Aorta (tissue), 5 donors: ENCODE measurements at regions not wholly inside any gene's neighbourhood (a gene's known extent, or its start where the extent isn't known, plus 50 kb on each side); places are given as distances from the start of the nearest gene placed in this dataset.

ENCODE experiments used
- ATAC-seq: fragments of 200-7000 bp; cut with Tn5 transposase; one replicate; pipeline ENCODE4 v1.9.1; 2022; ENCODE audit warnings: moderate library complexity; ENCODE audit not compliant: low FRiP score
- DNase-seq, 2 donors: peaks; one replicate each; pipeline ENCODE4 v3.0.0-alpha.2; 2020
- H3K27ac ChIP-seq, 2 donors: one replicate each; pipeline ENCODE4 v1.5.1; 2013; ENCODE audit warnings: low read length in 2 of 2, mild to moderate bottlenecking in 2 of 2, moderate library complexity in 2 of 2, control low read depth in 1 of 2, inconsistent platforms in 1 of 2, low read depth in 1 of 2
- H3K27me3 ChIP-seq, 2 donors: one replicate each; pipeline ENCODE4 v1.6.1; 2013; ENCODE audit warnings: control low read depth in 1 of 2, low read length in 1 of 2, mild to moderate bottlenecking in 1 of 2, moderate library complexity in 1 of 2; ENCODE audit not compliant: insufficient read depth in 2 of 2, control insufficient read depth in 1 of 2
- H3K36me3 ChIP-seq, 2 donors: one replicate each; pipeline ENCODE4 v1.6.1; 2013; ENCODE audit warnings: control low read depth in 1 of 2, low read length in 1 of 2, mild to moderate bottlenecking in 1 of 2; ENCODE audit not compliant: insufficient read depth in 2 of 2, control insufficient read depth in 1 of 2
- H3K4me1 ChIP-seq, 2 donors: one replicate each; pipeline ENCODE4 v1.6.1; 2013; ENCODE audit warnings: low read length in 2 of 2, control low read depth in 1 of 2, mild to moderate bottlenecking in 1 of 2, moderate library complexity in 1 of 2; ENCODE audit not compliant: insufficient read depth in 2 of 2, control insufficient read depth in 1 of 2
- H3K4me3 ChIP-seq, 2 donors: one replicate each; pipeline ENCODE4 v1.5.1; 2013; ENCODE audit warnings: low read length in 2 of 2, control low read depth in 1 of 2, mild to moderate bottlenecking in 1 of 2
- H3K9me3 ChIP-seq: one replicate; pipeline ENCODE4 v1.6.1; 2013; ENCODE audit warnings: mild to moderate bottlenecking, low read length; ENCODE audit not compliant: control insufficient read depth
- WGBS, 2 donors: extraction: QIAGEN DNeasy Blood & Tissue Kit; methylation state at CpG; one replicate each; pipeline ENCODE4 v1.1.7; 2013; 5-methylcytosine and 5-hydroxymethylcytosine counted together
- intact Hi-C, 2 donors: fragments of 100-400 bp; cut with DNase I; formaldehyde crosslinking; loops; one replicate each; pipeline versions ENCODE4 v1.14.2 to v1.15.0; 2022
- donor health status: healthy with polysubstance abuse.
- donor health status: Bipolar disorder and iron deficiency.
- donor health status: DM: no; HTN: no; CAD: no.
- donor health status: DM: no; HTN: no; CAD: no.
- donor health status: DM: yes; HTN: yes; CAD: no.

- intact Hi-C loops, result no loop called here
- H3K36me3 ChIP-seq, result no peaks in the 10 kb centered on the region
Observed at GRCh38 chr18:67425672-67426071, 90.8 kb downstream of the DSEL start.

DNA sequence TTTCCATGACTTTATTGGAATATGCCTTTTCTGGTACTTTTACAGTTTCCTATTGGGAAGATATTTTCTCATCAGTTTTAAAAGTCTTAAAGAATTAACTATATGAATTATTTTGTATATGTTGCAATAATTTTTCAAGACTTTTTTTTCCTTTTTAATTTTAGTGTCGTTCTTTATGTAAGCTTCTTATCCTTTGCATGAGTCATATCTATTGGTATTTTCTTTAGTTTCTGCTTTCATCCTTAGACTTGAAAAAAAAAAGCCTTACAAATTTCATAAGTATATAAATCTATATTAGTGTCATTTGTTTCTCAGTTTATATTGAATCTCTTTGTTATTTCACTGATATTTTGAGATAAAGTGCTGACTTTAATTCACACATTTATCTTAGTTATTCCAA lies 94.9 kb downstream of the DSEL start:
- no peaks in the 10 kb centered on the region for H3K36me3 ChIP-seq
- WGBS, 2 donors, result 69 to 78% methylated on average over 1 of the region's 1 CpG
- H3K27ac ChIP-seq, result no peak overlapping the region
- intact Hi-C loops, result no loop called here
- no peaks in the 10 kb centered on the region for H3K9me3 ChIP-seq
- H3K4me3 ChIP-seq, result no peak overlapping the region
- no peak for ATAC-seq
- no peaks in the 10 kb centered on the region for H3K4me1 ChIP-seq
- no peaks in the 10 kb centered on the region for H3K27me3 ChIP-seq
- DNase-seq, result no peak

More at GRCh38 chr18:67425672-67426071, 90.8 kb downstream of the DSEL start:
- Histone ChIP-seq H3K27ac (no peak overlapping the region), H3K9me3 (no peaks in the 10 kb centered on the region), H3K4me3 (no peak overlapping the region), H3K27me3 (no peaks in the 10 kb centered on the region), H3K4me1 (no peaks in the 10 kb centered on the region)
- DNase-seq, result no peak
- ATAC-seq, result no peak

DNA sequence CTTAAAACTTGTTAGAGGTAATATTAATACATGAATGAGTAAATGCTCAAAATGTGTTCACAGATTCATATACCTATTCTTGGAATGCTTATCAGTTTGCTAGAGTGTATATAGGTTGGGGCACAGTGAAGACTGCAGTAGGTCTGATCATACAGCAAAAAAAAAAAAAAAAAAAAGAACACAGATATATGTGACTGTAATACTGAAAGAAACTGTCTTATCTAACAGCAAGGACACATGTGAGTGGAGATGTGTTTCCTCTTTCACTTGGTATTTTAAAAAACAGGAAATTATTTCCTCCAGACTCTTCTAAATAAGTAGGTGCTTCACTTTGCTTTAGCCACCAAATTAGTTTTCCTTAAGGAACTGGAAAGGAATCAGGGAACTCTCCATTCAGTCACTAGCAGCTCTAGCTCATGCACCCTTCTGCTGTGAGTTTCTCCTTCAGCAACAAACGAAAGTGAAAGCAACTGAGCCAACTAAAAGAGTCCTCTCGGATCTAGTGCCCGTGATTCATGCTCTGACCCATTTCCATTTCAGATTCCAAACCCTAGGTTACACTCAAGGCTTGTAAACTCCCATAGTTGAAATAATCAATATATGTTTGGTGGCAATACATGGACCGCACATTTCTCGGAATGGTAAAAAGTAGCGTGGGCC lies 98.5 kb downstream of the DSEL start:
- Histone ChIP-seq H3K27ac (no peak overlapping the region), H3K27me3 (no peaks in the 10 kb centered on the region)
- WGBS, 2 donors, result 53 to 54% methylated on average over 6 of the region's 6 CpGs

GRCh38 chr18:67411116-67411515 lies 105.4 kb downstream of the DSEL start:
- Histone ChIP-seq H3K9me3 (no peaks in the 10 kb centered on the region), H3K27ac (no peak overlapping the region), H3K27me3 (no peaks in the 10 kb centered on the region), H3K36me3 (no peaks in the 10 kb centered on the region), H3K4me3 (no peak overlapping the region), H3K4me1 (peaks cover 0 to 1% of the 10 kb centered on the region in 2 donors)
- intact Hi-C loops, result loop anchor here in 1 of 2 donors (10.0 kb wide), 1 partner anchor 104 kb away; the partner anchor contains the start of gene DSEL
- no peak for DNase-seq
- WGBS, 2 donors, result 1 to 2% methylated on average over 2 of the region's 2 CpGs
- ATAC-seq, result no peak

More for the DNA sequence above, 98.5 kb downstream of the DSEL start:
- Histone ChIP-seq H3K9me3 (no peaks in the 10 kb centered on the region), H3K4me1 (no peaks in the 10 kb centered on the region), H3K4me3 (peak overlapping the region in 1 of 2 donors; percentile 41), H3K36me3 (no peaks in the 10 kb centered on the region)
- ATAC-seq, result peak; percentile 82
- no peak for DNase-seq
- intact Hi-C loops, result loop anchor here in 1 of 2 donors (10.0 kb wide), 1 partner anchor 97 kb away; the partner anchor contains the start of gene DSEL

DNA sequence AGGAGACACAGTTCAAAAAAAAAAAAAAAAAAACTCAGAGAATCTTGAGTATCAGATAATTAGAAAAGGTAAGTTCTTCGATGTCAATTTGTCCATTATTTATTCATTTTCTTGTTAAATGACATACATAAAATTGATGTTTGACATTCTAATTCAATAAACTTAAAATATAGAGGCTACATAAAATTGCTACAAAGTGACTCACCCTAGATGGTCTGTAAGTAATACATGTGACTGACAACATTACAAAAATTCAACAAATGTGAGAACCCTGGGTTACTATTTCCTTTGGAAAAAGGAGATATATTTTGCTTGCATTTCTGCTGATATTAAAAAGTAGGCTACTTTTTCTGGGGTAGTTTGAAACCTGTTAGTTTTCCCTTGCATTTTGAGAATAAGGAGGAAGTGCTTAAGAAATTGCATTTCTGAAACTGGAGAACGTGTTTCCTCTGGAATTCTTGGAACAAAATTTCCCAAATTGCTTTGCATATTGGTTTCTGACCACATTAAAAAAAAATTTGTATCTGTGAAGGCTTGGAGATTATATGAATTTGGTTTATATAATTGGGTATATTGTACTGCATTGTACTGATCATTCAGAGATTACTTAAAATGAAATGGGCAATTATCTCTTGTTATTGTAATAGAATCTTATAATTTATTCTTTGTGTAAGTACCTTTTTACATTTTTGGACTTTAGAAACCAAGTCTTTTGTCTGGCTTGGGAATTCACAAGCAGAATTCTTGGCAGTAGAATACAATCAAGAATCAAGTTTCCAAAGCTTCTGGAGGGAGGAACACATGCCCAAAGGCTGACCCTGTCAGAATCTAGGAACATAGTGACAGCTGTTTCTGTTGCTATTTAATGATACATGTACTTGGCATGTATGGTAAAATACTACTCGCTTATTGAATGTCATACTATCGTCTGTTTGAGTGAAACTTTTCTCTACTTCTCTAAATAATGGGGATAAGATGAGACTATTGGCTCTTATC lies 106.1 kb downstream of the DSEL start:
- no peaks in the 10 kb centered on the region for H3K9me3 ChIP-seq
- no peak overlapping the region for H3K4me3 ChIP-seq
- no peaks in the 10 kb centered on the region for H3K27me3 ChIP-seq
- DNase-seq (no peak), ATAC-seq (no peak)
- H3K4me1 ChIP-seq, result peaks cover 0 to 1% of the 10 kb centered on the region in 2 donors
- intact Hi-C loops, result loop anchor here in 1 of 2 donors (10.0 kb wide), 1 partner anchor 104 kb away; the partner anchor contains the start of gene DSEL
- H3K36me3 ChIP-seq, result no peaks in the 10 kb centered on the region
- H3K27ac ChIP-seq, result no peak overlapping the region
- WGBS, 2 donors, result 24 to 29% methylated on average over 4 of the region's 4 CpGs

DNA sequence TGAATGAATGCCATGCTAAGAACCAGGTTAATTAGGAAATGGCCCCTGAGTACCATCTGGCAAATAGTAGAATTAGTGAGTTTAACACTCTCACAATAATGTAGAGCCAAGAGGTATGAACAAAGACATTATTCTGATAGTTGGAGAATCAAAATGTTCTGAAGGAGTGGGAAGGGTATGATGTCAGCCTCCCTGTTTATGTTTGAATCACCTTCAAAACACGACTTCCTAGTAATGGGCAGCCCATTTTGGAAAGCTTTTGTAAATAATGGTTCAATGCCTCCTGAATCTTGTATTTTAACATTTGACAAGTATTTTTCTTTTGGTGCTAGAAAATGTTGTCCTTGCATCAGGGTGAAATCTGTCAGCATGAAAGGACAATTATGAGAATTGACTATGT lies 108.3 kb downstream of the DSEL start:
- DNase-seq (no peak), ATAC-seq (no peak)
- Histone ChIP-seq H3K4me1 (peaks cover 0 to 1% of the 10 kb centered on the region in 2 donors), H3K4me3 (no peak overlapping the region), H3K9me3 (no peaks in the 10 kb centered on the region), H3K27ac (no peak overlapping the region), H3K27me3 (no peaks in the 10 kb centered on the region), H3K36me3 (no peaks in the 10 kb centered on the region)
- 13 to 21% methylated on average over 1 of the region's 1 CpG for WGBS, 2 donors
- intact Hi-C loops, result no loop called here

- no peaks in the 10 kb centered on the region for H3K9me3 ChIP-seq
- no peak overlapping the region for H3K27ac ChIP-seq
- H3K4me3 ChIP-seq, result no peak overlapping the region
- ATAC-seq (no peak), DNase-seq (no peak)
- H3K27me3 ChIP-seq, result no peaks in the 10 kb centered on the region
- 65 to 72% methylated on average over 2 of the region's 2 CpGs for WGBS, 2 donors
- H3K36me3 ChIP-seq, result no peaks in the 10 kb centered on the region
- intact Hi-C loops, result no loop called here
- peaks cover 0 to 1% of the 10 kb centered on the region in 2 donors for H3K4me1 ChIP-seq
Observed at GRCh38 chr18:67406714-67407113, 109.8 kb downstream of the DSEL start.

DNA sequence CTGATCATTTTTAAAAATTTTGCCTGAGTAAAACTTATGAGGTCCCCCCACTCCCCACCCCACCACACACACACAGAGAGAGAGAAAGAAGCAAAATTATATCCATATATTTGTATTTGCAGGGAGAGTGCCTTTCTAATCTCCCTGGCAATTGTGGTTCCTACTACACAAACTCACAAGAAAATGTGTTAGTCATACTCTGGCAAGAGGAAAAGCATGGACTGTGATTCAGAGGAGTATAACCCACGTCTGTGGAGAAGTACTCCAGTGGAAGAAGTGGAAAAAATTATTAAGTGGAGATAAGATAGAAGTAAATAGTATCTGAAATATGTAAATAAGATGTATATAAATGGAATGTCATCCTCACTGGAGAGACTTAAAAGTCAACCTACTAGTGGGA lies 114.0 kb downstream of the DSEL start:
- Histone ChIP-seq H3K36me3 (no peaks in the 10 kb centered on the region), H3K4me3 (no peak overlapping the region), H3K9me3 (no peaks in the 10 kb centered on the region), H3K27ac (no peak overlapping the region), H3K4me1 (no peaks in the 10 kb centered on the region), H3K27me3 (no peaks in the 10 kb centered on the region)
- intact Hi-C loops, result no loop called here
- DNase-seq, result no peak
- ATAC-seq, result no peak
- 5 to 6% methylated on average over 1 of the region's 1 CpG for WGBS, 2 donors
